A673 (cell line): ENCODE measurements at regions not wholly inside any gene's neighbourhood (a gene's known extent, or its start where the extent isn't known, plus 50 kb on each side); places are given as distances from the start of the nearest gene placed in this dataset.

Source experiments
- BruUV-seq: library from RNA; stranded (reverse); fragments of 400-500 nt; replicated peaks from 2 replicates; lab custom pipeline; 2021; lab: Mats Ljungman, UMichigan
- CTCF ChIA-PET: fragments of 300-600 bp; sonication (Branson Sonifier 250); formaldehyde crosslinking; loops from one replicate; lab custom pipeline; 2022; ENCODE audit warnings: antibody characterized with exemption; lab: Charles Lee
- POLR2A ChIA-PET: fragments of 300-600 bp; sonication (Branson Sonifier 250); formaldehyde crosslinking; loops from one replicate; lab custom pipeline; 2022; ENCODE audit warnings: antibody characterized with exemption; ENCODE audit not compliant: low non-redundant PET; lab: Charles Lee
- DNase-seq: peaks from one replicate; pipeline ENCODE4 v3.0.0-alpha.2; 2015; ENCODE audit warnings: low spot score
- H3K27ac ChIP-seq: fragments of 200-600 bp; sonication (generic); 2 replicates; pipeline ENCODE4 v1.5.1; 2016; ENCODE audit warnings: mixed run types, low read depth, mild to moderate bottlenecking, mixed read lengths, antibody characterized with exemption, low read length; ENCODE audit not compliant: poor library complexity, severe bottlenecking
- H3K27me3 ChIP-seq: fragments of 200-600 bp; sonication (generic); replicated peaks from 2 replicates; pipeline ENCODE4 v1.6.1; 2017; ENCODE audit warnings: mixed run types, low read depth, mild to moderate bottlenecking, mixed read lengths, antibody characterized with exemption, low read length; ENCODE audit not compliant: insufficient read depth, poor library complexity
- H3K36me3 ChIP-seq: fragments of 200-600 bp; sonication (generic); 2 replicates; pipeline ENCODE4 v1.6.1; 2016; ENCODE audit warnings: mixed run types, mild to moderate bottlenecking, mixed read lengths, antibody characterized with exemption, low read length; ENCODE audit not compliant: insufficient read depth, poor library complexity, severe bottlenecking
- H3K4me1 ChIP-seq: fragments of 200-600 bp; sonication (generic); 2 replicates; pipeline ENCODE4 v1.6.1; 2017; ENCODE audit warnings: mixed run types, mild to moderate bottlenecking, mixed read lengths, antibody characterized with exemption, low read length; ENCODE audit not compliant: insufficient read depth, poor library complexity, severe bottlenecking
- H3K4me3 ChIP-seq: fragments of 200-600 bp; sonication (generic); 2 replicates; pipeline ENCODE4 v1.5.1; 2016; ENCODE audit warnings: low read depth, mixed run types, mild to moderate bottlenecking, mixed read lengths, low read length; ENCODE audit not compliant: poor library complexity, severe bottlenecking
- H3K9me3 ChIP-seq: fragments of 200-600 bp; sonication (generic); 2 replicates; pipeline ENCODE4 v1.6.1; 2016; ENCODE audit warnings: mixed run types, low read depth, mild to moderate bottlenecking, mixed read lengths, antibody characterized with exemption, low read length; ENCODE audit not compliant: poor library complexity, severe bottlenecking
- CTCF ChIP-seq: fragments of 300-800, 200-600 bp; sonication (generic); conservative IDR thresholded peaks from 2 replicates; pipeline ENCODE4 v1.5.1; 2017; ENCODE audit warnings: low read depth, mild to moderate bottlenecking, antibody characterized with exemption, low read length, moderate library complexity, mixed read lengths
- EZH2 ChIP-seq: fragments of 200-600 bp; sonication (generic); IDR thresholded peaks from 2 replicates; pipeline ENCODE4 v1.6.1; 2017; ENCODE audit warnings: borderline replicate concordance, low read depth, mild to moderate bottlenecking, mixed read lengths, antibody characterized with exemption, low read length; ENCODE audit not compliant: poor library complexity, severe bottlenecking
- intact Hi-C: fragments of 100-400 bp; cut with micrococcal nuclease; formaldehyde crosslinking; loops from one replicate; pipeline ENCODE4 v1.10.0; 2022; ENCODE audit not compliant: unreplicated experiment

GRCh38 chr7:26965724-26966123 lies 101.3 kb upstream of the SKAP2 start:
- TF ChIP-seq CTCF (no peak), EZH2 (no peak)
- intact Hi-C loops: no loop called here
- no peak overlapping the region for H3K4me3 ChIP-seq
- no peak overlapping the region for H3K27ac ChIP-seq
- no peaks in the 10 kb centered on the region for H3K4me1 ChIP-seq
- no peaks in the 10 kb centered on the region for H3K36me3 ChIP-seq
- POLR2A ChIA-PET: no interaction called here
- BruUV-seq: no TSS peak
- no peaks in the 10 kb centered on the region for H3K9me3 ChIP-seq
- CTCF ChIA-PET: no interaction called here
- no peak for DNase-seq
- H3K27me3 ChIP-seq: peaks cover 3% of the 10 kb centered on the region

- no peaks in the 10 kb centered on the region for H3K9me3 ChIP-seq
- TF ChIP-seq CTCF (no peak), EZH2 (no peak)
- H3K36me3 ChIP-seq: no peaks in the 10 kb centered on the region
- no peak overlapping the region for H3K27ac ChIP-seq
- no peak overlapping the region for H3K4me3 ChIP-seq
- CTCF ChIA-PET: no interaction called here
- DNase-seq: no peak
- H3K4me1 ChIP-seq: no peaks in the 10 kb centered on the region
- intact Hi-C loops: no loop called here
- BruUV-seq: no TSS peak
- H3K27me3 ChIP-seq: peaks cover 3% of the 10 kb centered on the region
- POLR2A ChIA-PET: no interaction called here
These were observed 99.9 kb upstream of the SKAP2 start for GRCh38 chr7:26964156-26964808.

GRCh38 chr7:26959290-26959689 lies 94.9 kb upstream of the SKAP2 start:
- CTCF ChIA-PET: no interaction called here
- no TSS peak for BruUV-seq
- no peaks in the 10 kb centered on the region for H3K36me3 ChIP-seq
- DNase-seq: no peak
- no peaks in the 10 kb centered on the region for H3K4me1 ChIP-seq
- TF ChIP-seq EZH2: no peak
- H3K27me3 ChIP-seq: no peaks in the 10 kb centered on the region
- no peak overlapping the region for H3K27ac ChIP-seq
- no peak overlapping the region for H3K4me3 ChIP-seq
- intact Hi-C loops: no loop called here
- POLR2A ChIA-PET: interaction anchor here (0.7 kb wide), 1 partner anchor 1445 kb away, joined by 4 read pairs; no protein-coding TSS in a partner anchor
- no peaks in the 10 kb centered on the region for H3K9me3 ChIP-seq

GRCh38 chr7:26958834-26959233 lies 94.4 kb upstream of the SKAP2 start:
- POLR2A ChIA-PET: interaction anchor here (0.7 kb wide), 1 partner anchor 1445 kb away, joined by 4 read pairs; no protein-coding TSS in a partner anchor
- CTCF ChIA-PET: no interaction called here
- intact Hi-C loops: no loop called here
- Histone ChIP-seq H3K27ac (no peak overlapping the region), H3K9me3 (no peaks in the 10 kb centered on the region), H3K36me3 (no peaks in the 10 kb centered on the region), H3K27me3 (no peaks in the 10 kb centered on the region), H3K4me1 (no peaks in the 10 kb centered on the region), H3K4me3 (no peak overlapping the region)
- BruUV-seq: no TSS peak
- no peak for DNase-seq
- no peak for TF ChIP-seq CTCF
- TF ChIP-seq EZH2: no peak
